ENCODE measurements at regions not wholly inside any gene's neighbourhood (a gene's known extent, or its start where the extent isn't known, plus 50 kb on each side); places are given as distances from the start of the nearest gene placed in this dataset.

- TF ChIP-seq POLR2A (IDR thresholded peaks at IDR 0.05): no peak
- TF ChIP-seq CTCF (IDR thresholded peaks at IDR 0.05): no peak
These were observed 215.8 kb upstream of the JUN start for GRCh38 chr1:58999676-59000075.
